ENCODE measurements at regions not wholly inside any gene's neighbourhood (a gene's known extent, or its start where the extent isn't known, plus 50 kb on each side); places are given as distances from the start of the nearest gene placed in this dataset.

- Histone ChIP-seq H3K4me1 (ENCODE audit: control insufficient read depth in 5 of 5, insufficient read depth in 5 of 5, low read length in 5 of 5) (no peaks in the 10 kb centered on the region), H3K27me3 (ENCODE audit: control insufficient read depth in 3 of 3, insufficient read depth in 3 of 3, low read length in 2 of 3) (no peaks in the 10 kb centered on the region), H3K9ac (ENCODE audit: insufficient read depth in 1 of 2, low read length in 2 of 2) (no peak overlapping the region), H3K27ac (ENCODE audit: low read depth in 1 of 2, low read length in 1 of 2) (no peak overlapping the region), H3K4me3 (no peak overlapping the region), H3K9me3 (ENCODE audit: control insufficient read depth in 4 of 4, insufficient read depth in 3 of 4, low read length in 3 of 4) (peaks cover 0 to 4% (median 0%) of the 10 kb centered on the region in 4 donors), H3K36me3 (ENCODE audit: control insufficient read depth in 4 of 4, insufficient read depth in 4 of 4, low read length in 4 of 4) (no peaks in the 10 kb centered on the region)
- 86 to 89% methylated on average over 6 of the region's 6 CpGs for WGBS, 2 donors
- no peak for ATAC-seq (ENCODE audit: insufficient read depth, low FRiP score)
- no peak for DNase-seq
- TF ChIP-seq CTCF (IDR thresholded peaks at IDR 0.05; ENCODE audit: control extremely low read depth, extremely low read depth), result no peak
These were observed 484.4 kb upstream of the REG3G start for GRCh38 chr2:78541088-78541450.

- ATAC-seq (ENCODE audit: insufficient read depth, low FRiP score) (no peak), DNase-seq (no peak)
- Histone ChIP-seq H3K4me1 (ENCODE audit: control insufficient read depth in 5 of 5, insufficient read depth in 5 of 5, low read length in 5 of 5) (no peaks in the 10 kb centered on the region), H3K9ac (ENCODE audit: insufficient read depth in 1 of 2, low read length in 2 of 2) (no peak overlapping the region), H3K27ac (ENCODE audit: low read depth in 1 of 2, low read length in 1 of 2) (no peak overlapping the region), H3K27me3 (ENCODE audit: control insufficient read depth in 3 of 3, insufficient read depth in 3 of 3, low read length in 2 of 3) (no peaks in the 10 kb centered on the region), H3K4me3 (no peak overlapping the region), H3K36me3 (ENCODE audit: control insufficient read depth in 4 of 4, insufficient read depth in 4 of 4, low read length in 4 of 4) (no peaks in the 10 kb centered on the region), H3K9me3 (ENCODE audit: control insufficient read depth in 4 of 4, insufficient read depth in 3 of 4, low read length in 3 of 4) (peaks cover 0 to 4% (median 0%) of the 10 kb centered on the region in 4 donors)
- no peak for TF ChIP-seq CTCF (IDR thresholded peaks at IDR 0.05; ENCODE audit: control extremely low read depth, extremely low read depth)
- WGBS, 2 donors, result 91% methylated on average over 17 of the region's 17 CpGs
These were observed 483.8 kb upstream of the REG3G start for GRCh38 chr2:78541451-78542267.

GRCh38 chr2:78546843-78547242 is 478.7 kb upstream of the REG3G start:
- H3K27me3 ChIP-seq (ENCODE audit: control insufficient read depth in 3 of 3, insufficient read depth in 3 of 3, low read length in 2 of 3), result no peaks in the 10 kb centered on the region
- no peaks in the 10 kb centered on the region for H3K4me1 ChIP-seq (ENCODE audit: control insufficient read depth in 5 of 5, insufficient read depth in 5 of 5, low read length in 5 of 5)
- H3K4me3 ChIP-seq, result no peak overlapping the region
- no peak for ATAC-seq (ENCODE audit: insufficient read depth, low FRiP score)
- DNase-seq, result no peak
- H3K9me3 ChIP-seq (ENCODE audit: control insufficient read depth in 4 of 4, insufficient read depth in 3 of 4, low read length in 3 of 4), result peaks cover 0 to 2% (median 0%) of the 10 kb centered on the region in 4 donors
- no peak overlapping the region for H3K9ac ChIP-seq (ENCODE audit: insufficient read depth in 1 of 2, low read length in 2 of 2)
- no peak for TF ChIP-seq CTCF (IDR thresholded peaks at IDR 0.05; ENCODE audit: control extremely low read depth, extremely low read depth)
- no peaks in the 10 kb centered on the region for H3K36me3 ChIP-seq (ENCODE audit: control insufficient read depth in 4 of 4, insufficient read depth in 4 of 4, low read length in 4 of 4)
- no peak overlapping the region for H3K27ac ChIP-seq (ENCODE audit: low read depth in 1 of 2, low read length in 1 of 2)
- WGBS, 2 donors, result 89 to 93% methylated on average over 14 of the region's 14 CpGs

Measured in lung (tissue), 11 donors.